GM12878 (cell line): ENCODE measurements at regions not wholly inside any gene's neighbourhood (a gene's known extent, or its start where the extent isn't known, plus 50 kb on each side); places are given as distances from the start of the nearest gene placed in this dataset.

Source experiments
- ATAC-seq: fragments of 200-7000 bp; cut with Tn5 transposase; 3 replicates; pipeline ENCODE4 v1.9.1; 2020; ENCODE audit warnings: mild to moderate bottlenecking, moderate library complexity
- BruUV-seq: library from RNA; stranded (reverse); fragments of 400-500 nt; replicated peaks from 2 replicates; lab custom pipeline; 2021; lab: Mats Ljungman, UMichigan
- CTCF ChIA-PET: fragments of 300-600 bp; sonication (Branson Sonifier 250); formaldehyde crosslinking; extraction: SDS; loops from one replicate; lab custom pipeline; 2021; ENCODE audit warnings: inconsistent platforms; lab: Yijun Ruan, JAX
- POLR2A ChIA-PET: fragments of 350-600 bp; formaldehyde crosslinking; extraction: SDS; loops from one replicate; lab custom pipeline; 2021; ENCODE audit warnings: inconsistent platforms; lab: Charles Lee
- RAD21 ChIA-PET: fragments of 300-600 bp; sonication (Branson Sonifier 250); formaldehyde crosslinking; loops from one replicate; lab custom pipeline; 2023; ENCODE audit warnings: antibody characterized with exemption; ENCODE audit not compliant: unreplicated experiment; lab: Charles Lee
- SMC1A ChIA-PET: fragments of 300-600 bp; sonication (Branson Sonifier 250); formaldehyde crosslinking; loops from one replicate; lab custom pipeline; 2023; ENCODE audit not compliant: unreplicated experiment, uncharacterized antibody; lab: Charles Lee
- DNase-seq: peaks from one replicate; pipeline ENCODE4 v3.0.0-alpha.2; 2011; ENCODE audit warnings: low read depth, low spot score
- FAIRE-seq: peaks from 3 replicates; lab custom pipeline; 2011; peaks lifted over from hg19 to GRCh38; lab: Jason Lieb, UNC
- H2AFZ ChIP-seq: 2 replicates; pipeline ENCODE4 v1.6.0; 2011; ENCODE audit warnings: low read depth, low read length, control low read depth; ENCODE audit not compliant: control insufficient read depth
- H3K27ac ChIP-seq: 2 replicates; pipeline ENCODE4 v1.5.1; 2011; ENCODE audit warnings: control low read depth; ENCODE audit not compliant: control insufficient read depth, insufficient read depth
- H3K27me3 ChIP-seq, 2 experiments: replicated peaks in 1 of 2; 2 replicates each; pipeline versions ENCODE4 v1.6.0 to v1.6.1; 2011; ENCODE audit warnings: low read length in 1 of 2; ENCODE audit not compliant: control insufficient read depth in 2 of 2, insufficient read depth in 2 of 2
- H3K36me3 ChIP-seq, 2 experiments: 2 replicates each; pipeline ENCODE4 v1.5.1; 2011; ENCODE audit warnings: low read length in 1 of 2; ENCODE audit not compliant: control insufficient read depth in 2 of 2, insufficient read depth in 2 of 2
- H3K4me1 ChIP-seq: 2 replicates; pipeline ENCODE4 v1.6.1; 2011; ENCODE audit warnings: mild to moderate bottlenecking, low read length, moderate library complexity, mixed read lengths; ENCODE audit not compliant: control insufficient read depth, insufficient read depth
- H3K4me2 ChIP-seq: 2 replicates; pipeline ENCODE4 v1.6.0; 2011; ENCODE audit warnings: control low read depth; ENCODE audit not compliant: control insufficient read depth, insufficient read depth
- H3K4me3 ChIP-seq: fragments of 200-600 bp; sonication (generic); 2 replicates; pipeline ENCODE4 v1.5.1; 2016
- H3K79me2 ChIP-seq: 2 replicates; pipeline ENCODE4 v1.6.0; 2011; ENCODE audit warnings: low read length; ENCODE audit not compliant: control insufficient read depth, insufficient read depth
- H3K9ac ChIP-seq: 2 replicates; pipeline ENCODE4 v1.8.0; 2011; ENCODE audit warnings: low read length, control low read depth, mixed read lengths; ENCODE audit not compliant: control insufficient read depth, insufficient read depth
- H3K9me3 ChIP-seq: replicated peaks from 3 replicates; pipeline ENCODE4 v1.5.1; 2011; ENCODE audit warnings: mild to moderate bottlenecking, low read length; ENCODE audit not compliant: control insufficient read depth, insufficient read depth
- H4K20me1 ChIP-seq: 2 replicates; pipeline ENCODE4 v1.6.0; 2011; ENCODE audit not compliant: control insufficient read depth, insufficient read depth
- BHLHE40 ChIP-seq, 2 experiments: fragments of 450-650 bp in 1 of 2; IDR thresholded peaks; 2 replicates each; pipeline ENCODE4 v1.6.1; 2011 to 2017; ENCODE audit warnings: low read depth in 2 of 2, borderline replicate concordance in 1 of 2, improper control_type of control experiment in 1 of 2, low read length in 1 of 2, mild to moderate bottlenecking in 1 of 2
- CREM ChIP-seq: IDR thresholded peaks from 2 replicates; pipeline ENCODE4 v1.6.1; 2014; ENCODE audit warnings: antibody characterized with exemption, low read depth
- KLF5 ChIP-seq: fragments of 450-650 bp; IDR thresholded peaks from 2 replicates; pipeline ENCODE4 v1.6.1; 2014; ENCODE audit warnings: mild to moderate bottlenecking; ENCODE audit not compliant: partially characterized antibody
- PAX5 ChIP-seq: IDR thresholded peaks from 2 replicates; pipeline ENCODE4 v1.6.1; 2011; ENCODE audit warnings: low read depth, low read length, borderline replicate concordance
- RUNX3 ChIP-seq: IDR thresholded peaks from 2 replicates; pipeline ENCODE4 v1.6.1; 2012; ENCODE audit warnings: low read length, inconsistent platforms
- WGBS: methylation state at CpG from one replicate; pipeline ENCODE4 v1.1.6; 2016; ENCODE audit warnings: low lambda C conversion rate; ENCODE audit not compliant: insufficient replicate concordance, insufficient coverage; ENCODE audit errors: missing lambda C conversion rate; 5-methylcytosine and 5-hydroxymethylcytosine counted together
- in situ Hi-C: fragments of 300-500 bp; cut with MboI; formaldehyde crosslinking; loops from 9 replicates; pipeline ENCODE4 v1.14.3; 2018; ENCODE audit warnings: mixed read lengths
- intact Hi-C: fragments of 100-400 bp; cut with micrococcal nuclease; formaldehyde crosslinking; loops from one replicate; pipeline ENCODE4 v1.14.2; 2022; ENCODE audit not compliant: unreplicated experiment
- TF ChIP-seq, protein P1 (sequence below): IDR thresholded peaks from 2 replicates; pipeline ENCODE4 v1.6.1; 2012; ENCODE audit warnings: low read depth, low read length, improper control_type of control experiment
- TF ChIP-seq, protein P2 (sequence below): fragments of 450-650 bp; IDR thresholded peaks from 2 replicates; pipeline ENCODE4 v1.6.1; 2016; ENCODE audit warnings: mild to moderate bottlenecking

DNA sequence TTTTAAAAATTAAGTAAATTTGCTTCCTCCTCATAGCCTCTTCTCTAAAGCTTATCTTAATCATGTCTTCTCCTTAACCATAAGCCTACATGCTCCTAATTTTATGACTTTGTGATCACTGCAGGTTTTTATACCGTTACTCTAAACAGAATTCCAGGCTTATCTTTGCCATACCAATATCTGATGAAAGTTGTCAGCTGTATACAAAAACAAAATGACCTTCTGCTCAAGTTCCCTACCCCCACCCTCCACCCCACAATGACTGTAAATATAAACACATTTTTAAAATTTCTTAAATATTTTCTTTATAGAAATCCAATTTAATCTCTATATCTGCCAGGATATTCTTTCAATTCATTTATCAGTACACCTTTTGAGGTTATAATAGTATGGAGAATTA, 60.5 kb upstream of the SGK1 start:
- Histone ChIP-seq H3K4me2 (peak overlapping the region; percentile 11; the same call in 1 of the 2 replicates), H3K27me3 (no peaks in the 10 kb centered on the region), H3K4me1 (peaks cover 24% of the 10 kb centered on the region), H3K9ac (no peak overlapping the region), H3K36me3 (no peaks in the 10 kb centered on the region), H3K27ac (no peak overlapping the region; the same call in 1 of the 2 replicates), H3K4me3 (no peak overlapping the region), H3K79me2 (no peaks in the 10 kb centered on the region), H2AFZ (peak overlapping the region; percentile 93), H3K9me3 (no peaks in the 10 kb centered on the region; the same call in 1 of the 3 replicates), H4K20me1 (no peaks in the 10 kb centered on the region)
- SMC1A ChIA-PET, result interaction anchor here (1.0 to 1.3 kb wide), 3 partner anchors 14 to 644 kb away, joined by 3 to 4 read pairs (median 3); no protein-coding TSS in a partner anchor
- DNase-seq (no peak), FAIRE-seq (no peak), ATAC-seq (no peak)
- in situ Hi-C loops, result no loop called here
- no peak for TF ChIP-seq CREM
- no peak for TF ChIP-seq PAX5
- TF ChIP-seq, protein P1, sequence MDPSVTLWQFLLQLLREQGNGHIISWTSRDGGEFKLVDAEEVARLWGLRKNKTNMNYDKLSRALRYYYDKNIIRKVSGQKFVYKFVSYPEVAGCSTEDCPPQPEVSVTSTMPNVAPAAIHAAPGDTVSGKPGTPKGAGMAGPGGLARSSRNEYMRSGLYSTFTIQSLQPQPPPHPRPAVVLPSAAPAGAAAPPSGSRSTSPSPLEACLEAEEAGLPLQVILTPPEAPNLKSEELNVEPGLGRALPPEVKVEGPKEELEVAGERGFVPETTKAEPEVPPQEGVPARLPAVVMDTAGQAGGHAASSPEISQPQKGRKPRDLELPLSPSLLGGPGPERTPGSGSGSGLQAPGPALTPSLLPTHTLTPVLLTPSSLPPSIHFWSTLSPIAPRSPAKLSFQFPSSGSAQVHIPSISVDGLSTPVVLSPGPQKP, result no peak
- intact Hi-C loops, result loop anchor here (2.0 to 10.0 kb wide), 2 partner anchors 58 to 424 kb away; partner anchors contain the start of gene TBPL1
- no TSS peak for BruUV-seq
- WGBS, result 100% methylated on average over 1 of the region's 1 CpG
- RAD21 ChIA-PET, result interaction anchor here (1.1 to 1.5 kb wide), 3 partner anchors 14 to 70 kb away, joined by 3 to 4 read pairs (median 3); no protein-coding TSS in a partner anchor
- CTCF ChIA-PET, result no interaction called here
- POLR2A ChIA-PET, result interaction anchor here (0.6 kb wide), 1 partner anchor 409 kb away, joined by 3 read pairs; no protein-coding TSS in a partner anchor

DNA sequence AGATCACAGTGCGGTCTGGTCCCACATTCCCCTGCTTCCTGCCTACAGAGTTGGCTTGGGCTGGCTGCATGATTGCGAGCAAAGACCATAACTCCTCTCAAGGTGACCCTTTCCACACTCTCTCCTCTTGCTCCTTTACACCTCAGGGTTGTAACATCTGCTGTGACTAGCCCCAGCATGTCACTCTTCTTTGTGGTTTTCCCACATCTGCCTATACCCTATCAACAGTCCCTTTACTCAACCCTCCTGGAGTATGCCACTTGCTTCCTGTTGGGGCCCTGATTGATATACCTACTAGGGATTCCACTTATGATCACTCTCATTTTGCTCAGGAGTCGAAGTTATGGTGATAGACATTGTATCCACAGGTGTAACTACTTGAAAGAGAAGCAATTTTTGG, 58.9 kb upstream of the SGK1 start:
- no peak for ATAC-seq
- Histone ChIP-seq H3K9me3 (no peaks in the 10 kb centered on the region; the same call in 1 of the 3 replicates), H3K9ac (no peak overlapping the region), H3K79me2 (no peaks in the 10 kb centered on the region), H4K20me1 (no peaks in the 10 kb centered on the region), H2AFZ (no peak overlapping the region), H3K4me1 (peaks cover 32% of the 10 kb centered on the region), H3K4me3 (no peak overlapping the region), H3K27ac (no peak overlapping the region), H3K27me3 (no peaks in the 10 kb centered on the region), H3K36me3 (no peaks in the 10 kb centered on the region), H3K4me2 (no peak overlapping the region)
- ChIA-PET SMC1A (interaction anchor here (1.7 to 2.2 kb wide), 2 partner anchors 25 to 132 kb away, joined by 3 to 7 read pairs; no protein-coding TSS in a partner anchor), POLR2A (no interaction called here), RAD21 (no interaction called here), CTCF (no interaction called here)
- no peak for DNase-seq
- intact Hi-C loops (loop anchor here (10.0 kb wide), 1 partner anchor 422 kb away; the partner anchor contains the start of gene TBPL1), in situ Hi-C loops (no loop called here)
- 45% methylated on average over 3 of the region's 3 CpGs for WGBS
- TF ChIP-seq KLF5, result no peak
- TF ChIP-seq RUNX3, result peak; percentile 54
- TF ChIP-seq, protein P2, sequence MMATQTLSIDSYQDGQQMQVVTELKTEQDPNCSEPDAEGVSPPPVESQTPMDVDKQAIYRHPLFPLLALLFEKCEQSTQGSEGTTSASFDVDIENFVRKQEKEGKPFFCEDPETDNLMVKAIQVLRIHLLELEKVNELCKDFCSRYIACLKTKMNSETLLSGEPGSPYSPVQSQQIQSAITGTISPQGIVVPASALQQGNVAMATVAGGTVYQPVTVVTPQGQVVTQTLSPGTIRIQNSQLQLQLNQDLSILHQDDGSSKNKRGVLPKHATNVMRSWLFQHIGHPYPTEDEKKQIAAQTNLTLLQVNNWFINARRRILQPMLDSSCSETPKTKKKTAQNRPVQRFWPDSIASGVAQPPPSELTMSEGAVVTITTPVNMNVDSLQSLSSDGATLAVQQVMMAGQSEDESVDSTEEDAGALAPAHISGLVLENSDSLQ, result peak; percentile 44; the same call in 1 of the 2 replicates
- TF ChIP-seq BHLHE40 (IDR thresholded peaks at IDR 0.05; ENCODE audit: borderline replicate concordance in 1 of 2, low read depth in 2 of 2, low read length in 1 of 2), result peak in 1 of 2 experiments; percentile 11; a peak in 1 of 4 replicates
- BruUV-seq, result no TSS peak
- no peak for FAIRE-seq
